Adipocyte (in vitro differentiated cells): ENCODE measurements at regions not wholly inside any gene's neighbourhood (a gene's known extent, or its start where the extent isn't known, plus 50 kb on each side); places are given as distances from the start of the nearest gene placed in this dataset.
"Not testable (repeated sequence)": the region's sequence is repeated elsewhere in the genome, so short reads cannot be mapped to it uniquely, and the experiment has no call there.

ENCODE experiments used
- DNase-seq: peaks from one replicate; pipeline ENCODE4 v3.0.0-alpha.2; 2015; ENCODE audit warnings: low read depth
- H3K27me3 ChIP-seq: replicated peaks from 2 replicates; pipeline ENCODE4 v1.7.0; 2013; ENCODE audit warnings: mild to moderate bottlenecking, low read length, moderate library complexity; ENCODE audit not compliant: control insufficient read depth, insufficient read depth
- H3K36me3 ChIP-seq: 2 replicates; pipeline ENCODE4 v1.7.0; 2013; ENCODE audit warnings: low read length, mild to moderate bottlenecking, moderate library complexity; ENCODE audit not compliant: control insufficient read depth, insufficient read depth, severe bottlenecking
- H3K4me1 ChIP-seq: 2 replicates; pipeline ENCODE4 v1.7.0; 2013; ENCODE audit warnings: mild to moderate bottlenecking, low read length, moderate library complexity; ENCODE audit not compliant: control insufficient read depth, insufficient read depth
- H3K4me3 ChIP-seq: 2 replicates; pipeline ENCODE4 v1.7.0; 2013; ENCODE audit warnings: mild to moderate bottlenecking, low read length, moderate library complexity
- H3K9ac ChIP-seq: 2 replicates; pipeline ENCODE4 v1.7.0; 2013; ENCODE audit warnings: mild to moderate bottlenecking, low read length, moderate library complexity
- H3K9me3 ChIP-seq: 2 replicates; pipeline ENCODE4 v1.7.0; 2013; ENCODE audit warnings: mild to moderate bottlenecking, low read length, moderate library complexity; ENCODE audit not compliant: control insufficient read depth

DNA sequence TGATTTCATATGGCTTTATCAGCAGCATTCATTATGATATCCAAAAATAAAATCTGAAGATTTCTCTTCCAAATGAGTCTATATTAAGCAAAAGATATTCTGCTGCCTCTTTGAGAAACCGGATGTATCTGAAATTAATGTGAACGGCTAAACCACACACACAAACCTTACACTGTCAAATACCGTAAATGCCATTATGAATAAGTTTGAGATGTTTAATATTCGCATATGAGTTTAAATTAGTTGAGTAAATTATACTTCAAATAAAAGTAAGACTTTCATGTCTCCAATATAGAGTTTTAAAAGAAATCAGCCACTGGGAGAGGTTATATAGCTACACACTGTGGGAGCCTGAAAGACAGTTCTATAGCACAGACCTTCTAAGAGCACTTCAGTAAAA is 566.6 kb upstream of the CHD1 start:
- H3K36me3 ChIP-seq, H3K4me3 ChIP-seq, H3K9ac ChIP-seq, DNase-seq, H3K9me3 ChIP-seq, H3K27me3 ChIP-seq, H3K4me1 ChIP-seq: not testable (repeated sequence)

DNA sequence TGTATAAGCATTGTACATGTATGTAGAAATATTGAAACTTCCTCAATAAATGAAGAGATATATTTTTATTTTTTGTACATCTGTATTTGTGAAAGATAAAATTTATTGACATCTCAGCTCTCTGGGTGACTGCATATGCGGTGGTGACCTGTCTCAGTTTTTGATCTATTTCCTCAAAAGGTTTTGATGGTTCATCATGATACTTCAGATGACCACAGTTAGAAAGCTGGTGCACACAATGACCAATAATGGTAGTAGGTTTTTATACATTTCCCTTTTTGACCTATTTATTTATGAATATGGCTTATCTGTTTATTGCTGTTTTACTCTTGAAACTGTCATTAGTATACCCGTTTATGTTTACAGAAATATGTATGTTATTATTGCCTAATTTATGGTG is 549.6 kb upstream of the CHD1 start:
- not testable (repeated sequence) for H3K4me1 ChIP-seq, H3K27me3 ChIP-seq, DNase-seq, H3K36me3 ChIP-seq, H3K9me3 ChIP-seq, H3K9ac ChIP-seq, H3K4me3 ChIP-seq

DNA sequence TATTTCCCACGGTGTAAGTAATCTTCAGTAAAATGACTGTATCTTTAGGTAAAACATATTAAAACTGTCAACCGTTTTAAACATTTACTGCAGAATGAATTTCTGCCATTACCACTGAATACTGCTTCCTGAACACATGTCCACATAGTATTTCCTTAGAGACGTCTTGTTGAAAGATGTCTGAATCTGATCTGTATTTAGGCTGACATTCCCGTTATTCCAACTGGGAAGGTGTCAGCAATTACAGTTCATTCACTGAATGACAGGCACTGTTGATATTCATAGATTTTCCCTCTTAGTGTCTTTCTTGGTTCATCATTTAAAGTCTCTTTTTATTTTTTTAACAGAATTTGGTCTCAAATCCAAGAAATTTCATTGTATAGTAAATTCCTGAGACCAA is 544.5 kb upstream of the CHD1 start:
- H3K36me3 ChIP-seq, H3K9ac ChIP-seq, H3K4me3 ChIP-seq, H3K9me3 ChIP-seq, H3K27me3 ChIP-seq, H3K4me1 ChIP-seq, DNase-seq: not testable (repeated sequence)

DNA sequence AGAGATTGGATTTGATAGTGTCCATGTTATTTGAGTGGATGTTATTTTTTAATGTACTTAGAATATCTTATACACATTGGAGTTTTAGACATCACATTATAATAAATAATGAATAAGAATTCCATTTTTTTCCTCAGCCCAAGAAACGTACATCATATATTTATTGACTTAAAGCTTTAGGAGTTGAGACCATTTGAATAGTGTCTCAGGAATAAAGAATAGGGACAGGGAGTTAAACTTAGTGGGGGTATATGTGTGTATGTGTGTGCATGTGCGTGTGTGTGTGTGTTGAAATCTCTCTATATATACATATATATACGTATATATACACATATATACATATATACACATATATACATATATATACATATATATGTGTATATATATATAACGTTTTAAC is 542.9 kb upstream of the CHD1 start:
- DNase-seq, H3K27me3 ChIP-seq, H3K9me3 ChIP-seq, H3K4me3 ChIP-seq, H3K9ac ChIP-seq, H3K4me1 ChIP-seq, H3K36me3 ChIP-seq: not testable (repeated sequence)

DNA sequence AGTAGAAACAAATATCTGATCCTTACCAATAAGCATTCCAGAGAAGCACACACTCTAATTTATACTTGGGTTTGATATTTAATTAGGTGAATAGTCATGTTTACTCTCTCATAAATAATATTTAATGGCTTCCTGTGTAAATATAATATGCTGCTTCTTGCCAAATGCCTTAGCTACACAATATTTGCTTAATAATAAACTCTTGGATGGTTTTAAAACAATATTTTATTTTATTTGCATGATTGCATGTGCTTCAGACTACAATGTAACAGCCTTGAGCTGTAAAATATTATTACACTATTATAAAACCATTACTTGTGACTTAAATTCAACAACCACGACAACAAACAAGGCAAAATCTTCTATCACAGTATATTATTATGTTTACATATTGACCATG is 542.4 kb upstream of the CHD1 start:
- not testable (repeated sequence) for H3K4me3 ChIP-seq, H3K9ac ChIP-seq, H3K27me3 ChIP-seq, H3K36me3 ChIP-seq, H3K9me3 ChIP-seq, H3K4me1 ChIP-seq, DNase-seq

DNA sequence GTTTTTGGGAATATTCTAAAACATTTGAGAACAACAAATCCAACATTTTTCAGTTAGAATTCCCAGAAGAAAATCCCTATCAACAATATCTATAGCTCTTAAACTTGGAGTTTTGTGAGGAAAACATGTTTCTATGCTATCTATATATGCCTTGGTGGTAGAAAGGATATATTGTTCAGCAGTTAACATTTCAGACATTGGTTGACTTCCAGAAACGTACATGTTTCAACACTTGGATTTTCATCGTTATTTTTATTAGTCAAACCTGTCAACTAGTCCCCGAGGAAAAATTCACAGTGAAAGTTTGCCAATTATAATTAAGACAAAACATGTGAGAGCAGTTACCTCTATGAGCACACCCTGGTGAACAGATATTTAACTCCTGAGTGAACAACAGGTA is 541.8 kb upstream of the CHD1 start:
- H3K36me3 ChIP-seq, H3K9ac ChIP-seq, DNase-seq, H3K9me3 ChIP-seq, H3K4me1 ChIP-seq, H3K4me3 ChIP-seq, H3K27me3 ChIP-seq: not testable (repeated sequence)

DNA sequence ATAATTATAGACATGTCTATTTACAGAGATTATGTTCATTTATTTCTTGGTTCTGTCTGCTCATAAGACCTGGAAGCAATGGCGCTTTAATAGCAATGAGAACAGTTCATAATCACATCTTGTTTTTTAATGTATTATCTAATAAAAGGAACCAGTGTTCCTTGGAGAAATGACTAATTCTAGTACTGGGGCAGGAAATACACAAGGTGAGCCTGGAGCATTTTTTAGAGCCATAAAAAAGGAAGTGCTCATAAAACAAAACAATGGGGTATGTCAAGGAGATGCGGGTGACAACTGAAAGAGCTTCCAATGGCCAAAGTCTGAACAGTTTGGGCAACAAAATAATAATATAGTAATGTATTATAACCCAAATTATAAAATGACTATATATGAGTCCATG is 531.9 kb upstream of the CHD1 start:
- no peaks in the 10 kb centered on the region for H3K4me1 ChIP-seq
- no peak overlapping the region for H3K9ac ChIP-seq
- no peaks in the 10 kb centered on the region for H3K36me3 ChIP-seq
- no peaks in the 10 kb centered on the region for H3K27me3 ChIP-seq
- no peak overlapping the region for H3K4me3 ChIP-seq
- H3K9me3 ChIP-seq: no peaks in the 10 kb centered on the region
- no peak for DNase-seq

DNA sequence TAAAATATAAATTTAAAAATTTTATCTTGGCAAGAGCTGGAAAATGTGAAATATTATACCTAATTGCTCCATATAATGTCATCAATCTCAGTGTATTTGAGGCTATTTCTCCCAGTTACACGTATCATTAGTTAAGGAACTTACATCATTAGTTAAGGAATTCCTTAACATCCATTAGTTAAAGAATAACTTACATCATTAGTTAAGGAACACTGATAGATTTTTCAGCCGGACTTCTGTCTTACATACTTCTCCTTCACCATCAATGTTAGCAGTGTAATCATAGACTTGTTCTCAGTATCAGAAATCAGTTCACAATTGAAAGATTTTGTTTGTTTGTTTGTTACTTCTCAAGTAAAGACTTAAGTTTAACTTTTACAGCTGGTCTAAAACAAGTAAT is 524.4 kb upstream of the CHD1 start:
- no peak for DNase-seq
- H3K27me3 ChIP-seq: no peaks in the 10 kb centered on the region
- H3K4me3 ChIP-seq: no peak overlapping the region

DNA sequence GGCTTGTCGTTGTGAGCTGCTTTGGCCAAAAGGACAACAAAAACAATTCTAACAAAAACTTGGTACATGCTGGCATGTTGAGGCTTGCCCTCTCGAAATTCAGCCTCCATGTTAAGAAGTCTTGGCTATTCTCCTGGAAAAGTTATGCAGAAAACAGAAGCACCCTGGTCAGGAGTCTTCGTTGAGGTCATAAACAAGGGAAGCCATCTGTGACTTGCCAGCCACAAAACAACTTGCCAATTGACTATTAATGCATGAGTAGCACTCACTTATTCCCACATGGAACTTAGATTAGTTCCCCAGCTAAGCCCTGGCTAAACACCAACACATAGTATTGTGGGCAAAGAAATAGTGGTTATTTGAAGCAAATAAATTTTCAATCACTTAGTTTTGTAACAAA is 521.0 kb upstream of the CHD1 start:
- Histone ChIP-seq H3K36me3 (no peaks in the 10 kb centered on the region), H3K27me3 (no peaks in the 10 kb centered on the region), H3K4me3 (no peak overlapping the region), H3K9me3 (no peaks in the 10 kb centered on the region), H3K9ac (no peak overlapping the region), H3K4me1 (no peaks in the 10 kb centered on the region)
- DNase-seq: no peak

More for the DNA sequence above, 524.4 kb upstream of the CHD1 start:
- Histone ChIP-seq H3K9ac (no peak overlapping the region), H3K9me3 (no peaks in the 10 kb centered on the region), H3K36me3 (no peaks in the 10 kb centered on the region), H3K4me1 (no peaks in the 10 kb centered on the region)

DNA sequence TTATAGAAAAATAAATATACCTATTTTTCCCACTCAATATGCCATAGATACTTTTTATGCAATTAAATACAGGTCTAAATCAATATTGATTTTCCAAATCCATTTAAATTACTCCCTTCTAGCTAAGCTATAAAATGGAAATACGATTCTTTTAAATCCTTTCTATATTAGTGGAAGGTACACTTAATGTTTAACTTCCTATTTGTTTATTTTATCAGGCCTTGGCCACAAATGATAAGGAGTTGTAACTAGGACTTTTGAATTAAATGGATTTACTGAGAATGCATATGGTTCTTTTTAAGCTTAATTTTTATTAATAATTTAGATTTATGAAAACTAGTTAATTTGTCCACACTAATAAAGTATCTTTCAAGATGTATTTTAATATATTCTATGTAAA is 517.0 kb upstream of the CHD1 start:
- DNase-seq: no peak
- Histone ChIP-seq H3K36me3 (no peaks in the 10 kb centered on the region), H3K4me3 (no peak overlapping the region), H3K27me3 (no peaks in the 10 kb centered on the region), H3K9ac (no peak overlapping the region), H3K9me3 (peaks cover 3% of the 10 kb centered on the region), H3K4me1 (no peaks in the 10 kb centered on the region)

DNA sequence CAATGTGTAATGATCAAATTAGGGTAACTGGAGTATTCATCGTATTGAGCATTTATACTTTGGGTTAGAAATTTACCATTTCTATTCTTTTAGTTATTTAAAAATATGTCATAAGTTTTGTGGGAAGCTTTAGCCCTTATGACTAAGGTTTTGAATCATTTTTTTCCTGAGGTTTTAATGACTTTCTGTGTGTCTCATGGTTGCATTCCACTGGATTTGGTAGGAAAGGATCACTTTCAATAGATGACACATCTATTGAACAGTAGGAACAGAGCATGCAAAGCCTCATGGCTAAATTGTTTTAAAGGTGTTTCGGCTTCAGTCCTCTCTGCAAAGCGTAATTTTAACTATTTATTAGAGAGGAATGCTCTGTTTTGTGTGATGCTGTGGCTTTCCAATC is 512.4 kb upstream of the CHD1 start:
- Histone ChIP-seq H3K36me3 (no peaks in the 10 kb centered on the region), H3K4me1 (no peaks in the 10 kb centered on the region), H3K4me3 (no peak overlapping the region), H3K9me3 (peaks cover 3% of the 10 kb centered on the region), H3K27me3 (no peaks in the 10 kb centered on the region), H3K9ac (no peak overlapping the region)
- no peak for DNase-seq

DNA sequence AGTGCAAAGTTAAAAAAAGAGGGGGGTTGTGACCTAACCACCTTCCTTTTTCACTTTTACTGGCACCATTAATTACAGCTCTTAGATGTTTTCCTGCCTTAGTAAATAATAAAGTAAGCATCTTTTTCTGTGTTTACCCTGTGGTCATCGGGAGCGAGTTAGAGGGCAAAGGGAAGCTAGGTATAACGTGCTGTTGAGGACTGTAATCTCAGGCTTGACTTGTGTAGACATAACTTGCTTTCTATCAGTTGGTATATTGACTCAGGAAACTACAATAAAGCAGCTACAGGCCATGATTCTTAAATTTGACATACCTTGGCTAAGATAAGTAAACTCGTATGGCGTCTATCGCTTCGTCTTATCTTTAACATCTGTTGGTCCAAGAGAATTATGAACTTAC is 509.8 kb upstream of the CHD1 start:
- Histone ChIP-seq H3K27me3 (no peaks in the 10 kb centered on the region), H3K4me1 (no peaks in the 10 kb centered on the region), H3K36me3 (no peaks in the 10 kb centered on the region), H3K4me3 (no peak overlapping the region), H3K9me3 (peaks cover 3% of the 10 kb centered on the region), H3K9ac (no peak overlapping the region)
- DNase-seq: no peak
